ENCODE measurements at regions not wholly inside any gene's neighbourhood (a gene's known extent, or its start where the extent isn't known, plus 50 kb on each side); places are given as distances from the start of the nearest gene placed in this dataset.

- no peak overlapping the region for H3K9ac ChIP-seq (ENCODE audit: low read length)
- no peaks in the 10 kb centered on the region for H3K9me3 ChIP-seq (ENCODE audit: insufficient read depth, low read length)
- H4K20me1 ChIP-seq (ENCODE audit: low read depth, low read length), result no peaks in the 10 kb centered on the region
- H2AFZ ChIP-seq (ENCODE audit: low read depth, low read length, severe bottlenecking), result no peak overlapping the region
- H3K79me2 ChIP-seq (ENCODE audit: insufficient read depth, low read length), result no peaks in the 10 kb centered on the region
- no peak overlapping the region for H3K4me3 ChIP-seq (ENCODE audit: insufficient read depth, low read length, poor library complexity, severe bottlenecking)
- H3K27me3 ChIP-seq (ENCODE audit: low read length), result no peaks in the 10 kb centered on the region
- H3K4me2 ChIP-seq (ENCODE audit: low read depth, low read length, poor library complexity, severe bottlenecking), result no peak overlapping the region
- TF ChIP-seq CTCF (IDR thresholded peaks at IDR 0.05; ENCODE audit: insufficient read depth, low read length, poor library complexity, severe bottlenecking) (no peak), EZH2phosphoT487 (conservative IDR thresholded peaks at IDR 0.05; ENCODE audit: low read length) (no peak)
- no peaks in the 10 kb centered on the region for H3F3A ChIP-seq (ENCODE audit: insufficient read depth)
- H3K36me3 ChIP-seq (ENCODE audit: low read length), result no peaks in the 10 kb centered on the region
- no peaks in the 10 kb centered on the region for H3K9me2 ChIP-seq (replicated peaks; ENCODE audit: insufficient read depth, low read length)
- H3K27ac ChIP-seq (ENCODE audit: low read depth, low read length), result no peak overlapping the region
Observed at GRCh38 chr5:103353581-103353980, 95.0 kb downstream of the MACIR start.

GRCh38 chr5:103347716-103348423 lies 89.3 kb downstream of the MACIR start:
- Histone ChIP-seq H3K27ac (ENCODE audit: low read depth, low read length) (no peak overlapping the region), H3K79me2 (ENCODE audit: insufficient read depth, low read length) (no peaks in the 10 kb centered on the region), H3K4me3 (ENCODE audit: insufficient read depth, low read length, poor library complexity, severe bottlenecking) (no peak overlapping the region), H3K36me3 (ENCODE audit: low read length) (no peaks in the 10 kb centered on the region), H4K20me1 (ENCODE audit: low read depth, low read length) (no peaks in the 10 kb centered on the region), H3K9me3 (ENCODE audit: insufficient read depth, low read length) (no peaks in the 10 kb centered on the region), H3F3A (ENCODE audit: insufficient read depth) (no peaks in the 10 kb centered on the region), H3K9me2 (replicated peaks; ENCODE audit: insufficient read depth, low read length) (no peaks in the 10 kb centered on the region), H3K4me2 (ENCODE audit: low read depth, low read length, poor library complexity, severe bottlenecking) (no peak overlapping the region), H2AFZ (ENCODE audit: low read depth, low read length, severe bottlenecking) (no peak overlapping the region), H3K9ac (ENCODE audit: low read length) (no peak overlapping the region), H3K27me3 (ENCODE audit: low read length) (no peaks in the 10 kb centered on the region)
- no peak for TF ChIP-seq EZH2phosphoT487 (conservative IDR thresholded peaks at IDR 0.05; ENCODE audit: low read length)
- no peak for TF ChIP-seq CTCF (IDR thresholded peaks at IDR 0.05; ENCODE audit: insufficient read depth, low read length, poor library complexity, severe bottlenecking)

GRCh38 chr5:103346162-103346748 lies 87.7 kb downstream of the MACIR start:
- Histone ChIP-seq H3K4me3 (ENCODE audit: insufficient read depth, low read length, poor library complexity, severe bottlenecking) (no peak overlapping the region), H3K9me2 (replicated peaks; ENCODE audit: insufficient read depth, low read length) (no peaks in the 10 kb centered on the region), H3K27me3 (ENCODE audit: low read length) (no peaks in the 10 kb centered on the region), H3K36me3 (ENCODE audit: low read length) (no peaks in the 10 kb centered on the region), H3K9me3 (ENCODE audit: insufficient read depth, low read length) (no peaks in the 10 kb centered on the region), H3K27ac (ENCODE audit: low read depth, low read length) (no peak overlapping the region), H2AFZ (ENCODE audit: low read depth, low read length, severe bottlenecking) (no peak overlapping the region), H4K20me1 (ENCODE audit: low read depth, low read length) (no peaks in the 10 kb centered on the region), H3F3A (ENCODE audit: insufficient read depth) (no peaks in the 10 kb centered on the region), H3K4me2 (ENCODE audit: low read depth, low read length, poor library complexity, severe bottlenecking) (no peak overlapping the region), H3K79me2 (ENCODE audit: insufficient read depth, low read length) (no peaks in the 10 kb centered on the region), H3K9ac (ENCODE audit: low read length) (no peak overlapping the region)
- TF ChIP-seq EZH2phosphoT487 (conservative IDR thresholded peaks at IDR 0.05; ENCODE audit: low read length), result no peak
- no peak for TF ChIP-seq CTCF (IDR thresholded peaks at IDR 0.05; ENCODE audit: insufficient read depth, low read length, poor library complexity, severe bottlenecking)

Measured in SU-DHL-6 (cell line).